T-cell (primary cell): ENCODE measurements at regions not wholly inside any gene's neighbourhood (a gene's known extent, or its start where the extent isn't known, plus 50 kb on each side); places are given as distances from the start of the nearest gene placed in this dataset.
"Not testable (repeated sequence)": the region's sequence is repeated elsewhere in the genome, so short reads cannot be mapped to it uniquely, and the experiment has no call there.

Experiments used
- ATAC-seq, 4 experiments: fragments of 200-7000 bp in 3 of 4; fragments of 150-1000 bp in 1 of 4; cut with Tn5 transposase; replicated peaks in 1 of 4; 1 replicate in 3 of 4; 2 replicates in 1 of 4; pipeline ENCODE4 v1.10.0; 2021; ENCODE audit warnings: moderate library complexity in 3 of 4, mild to moderate bottlenecking in 2 of 4, moderate number of reproducible peaks in 1 of 4
- CTCF ChIA-PET, 2 donors: fragments of 300-600 bp; sonication (Branson Sonifier 250); formaldehyde crosslinking; loops; one replicate each; lab custom pipeline; 2022; ENCODE audit warnings: antibody characterized with exemption in 2 of 2; lab: Charles Lee
- POLR2A ChIA-PET, 2 donors: fragments of 300-600 bp; sonication (Branson Sonifier 250); formaldehyde crosslinking; loops; one replicate each; lab custom pipeline; 2022; ENCODE audit warnings: antibody characterized with exemption in 2 of 2; lab: Charles Lee
- DNase-seq, 35 experiments: peaks; one replicate each; pipeline versions ENCODE4 v3.0.0 to v3.0.0-alpha.2; 2013 to 2023
- H3K27ac ChIP-seq: one replicate; pipeline ENCODE4 v1.5.1; 2013; ENCODE audit warnings: low read length
- H3K27me3 ChIP-seq, 2 experiments: replicated peaks in 1 of 2; 1 replicate in 1 of 2; 2 replicates in 1 of 2; pipeline versions ENCODE4 v1.6.1 to v1.7.0; 2013; ENCODE audit warnings: low read length in 1 of 2, mixed read lengths in 1 of 2; ENCODE audit not compliant: control insufficient read depth in 2 of 2, insufficient read depth in 2 of 2; ENCODE audit errors: extremely low read depth in 1 of 2
- H3K36me3 ChIP-seq, 2 donors: 1 replicate in 1 of 2; 2 replicates in 1 of 2; pipeline versions ENCODE4 v1.6.1 to v1.7.0; 2013; ENCODE audit warnings: low read length in 1 of 2; ENCODE audit not compliant: control insufficient read depth in 2 of 2, insufficient read depth in 1 of 2; ENCODE audit errors: extremely low read depth in 1 of 2
- H3K4me1 ChIP-seq, 2 experiments: 1 replicate in 1 of 2; 2 replicates in 1 of 2; pipeline versions ENCODE4 v1.6.1 to v1.7.0; 2013; ENCODE audit warnings: low read length in 2 of 2, mixed read lengths in 1 of 2; ENCODE audit not compliant: insufficient read depth in 2 of 2, control insufficient read depth in 1 of 2; ENCODE audit errors: extremely low read depth in 1 of 2
- H3K4me3 ChIP-seq, 2 donors: 1 replicate in 1 of 2; 2 replicates in 1 of 2; pipeline versions ENCODE4 v1.5.1 to v1.7.0; 2013; ENCODE audit warnings: mild to moderate bottlenecking in 2 of 2, low read length in 1 of 2, moderate library complexity in 1 of 2; ENCODE audit not compliant: control insufficient read depth in 1 of 2; ENCODE audit errors: extremely low read depth in 1 of 2
- H3K9me3 ChIP-seq: 2 replicates; pipeline ENCODE4 v1.7.0; 2013
- H3K27ac Mint-ChIP-seq, 2 donors: one replicate each; pipeline ENCODE4 v1.8.0; 2020 to 2021; ENCODE audit warnings: mild to moderate bottlenecking in 2 of 2, mixed read lengths in 2 of 2
- H3K27me3 Mint-ChIP-seq, 2 donors: one replicate each; pipeline ENCODE4 v1.8.0; 2021 to 2022; ENCODE audit warnings: mixed read lengths in 2 of 2
- H3K36me3 Mint-ChIP-seq: one replicate; pipeline ENCODE4 v1.8.0; 2021; ENCODE audit warnings: mixed read lengths
- H3K4me1 Mint-ChIP-seq, 3 donors: one replicate each; pipeline ENCODE4 v1.8.0; 2020 to 2022; ENCODE audit warnings: mixed read lengths in 3 of 3, mild to moderate bottlenecking in 1 of 3
- H3K4me3 Mint-ChIP-seq, 3 donors: one replicate each; pipeline ENCODE4 v1.8.0; 2020 to 2022; ENCODE audit warnings: mild to moderate bottlenecking in 3 of 3, mixed read lengths in 3 of 3, moderate library complexity in 3 of 3
- H3K9me3 Mint-ChIP-seq, 3 donors: one replicate each; pipeline ENCODE4 v1.8.0; 2020 to 2022; ENCODE audit warnings: mixed read lengths in 3 of 3
- WGBS: methylation state at CpG from one replicate; pipeline ENCODE4 v1.1.5; 2013; ENCODE audit warnings: missing lambda C conversion rate; ENCODE audit not compliant: insufficient coverage; 5-methylcytosine and 5-hydroxymethylcytosine counted together

GRCh38 chr6:144435602-144436426 is 150.7 kb downstream of the UTRN start:
- Mint-ChIP-seq H3K36me3 (peaks cover 71% of the 10 kb centered on the region), H3K4me3 (no peak overlapping the region), H3K27ac (peak overlapping the region in 1 of 2 donors; percentile 32), H3K9me3 (peaks cover 0 to 6% (median 5%) of the 10 kb centered on the region in 3 donors), H3K27me3 (no peaks in the 10 kb centered on the region), H3K4me1 (peaks cover 0 to 4% (median 3%) of the 10 kb centered on the region in 3 donors)
- Histone ChIP-seq H3K27me3 (no peaks in the 10 kb centered on the region), H3K27ac (no peak overlapping the region), H3K36me3 (peaks cover 3 to 74% of the 10 kb centered on the region in 2 donors), H3K4me1 (no peaks in the 10 kb centered on the region), H3K4me3 (no peak overlapping the region), H3K9me3 (no peaks in the 10 kb centered on the region)
- ChIA-PET CTCF (interaction anchor here in 1 of 2 donors (1.0 kb wide), 1 partner anchor 39 kb away, joined by 3 read pairs; no protein-coding TSS in a partner anchor), POLR2A (no interaction called here)
- WGBS, result 100% methylated on average over 4 of the region's 5 CpGs
- DNase-seq (no peak), ATAC-seq (no peak)

- peaks cover 72% of the 10 kb centered on the region for H3K36me3 Mint-ChIP-seq
- ATAC-seq (no peak), DNase-seq (no peak)
- peaks cover 13 to 75% of the 10 kb centered on the region in 2 donors for H3K36me3 ChIP-seq
- peaks cover 0 to 11% (median 9%) of the 10 kb centered on the region in 3 donors for H3K9me3 Mint-ChIP-seq
- no peaks in the 10 kb centered on the region for H3K27me3 ChIP-seq
- no CpG with 5 or more reads among the region's 4 CpGs for WGBS
- no peaks in the 10 kb centered on the region for H3K9me3 ChIP-seq
- ChIA-PET POLR2A (no interaction called here), CTCF (interaction anchor here in 1 of 2 donors (0.6 kb wide), 1 partner anchor 54 kb away, joined by 4 read pairs; no protein-coding TSS in a partner anchor)
- no peak overlapping the region for H3K4me3 ChIP-seq
- peaks cover 0 to 4% (median 3%) of the 10 kb centered on the region in 3 donors for H3K4me1 Mint-ChIP-seq
- no peaks in the 10 kb centered on the region for H3K27me3 Mint-ChIP-seq
- H3K27ac ChIP-seq, result no peak overlapping the region
- no peaks in the 10 kb centered on the region for H3K4me1 ChIP-seq
- H3K27ac Mint-ChIP-seq, result no peak overlapping the region
- no peak overlapping the region for H3K4me3 Mint-ChIP-seq
Observed at GRCh38 chr6:144437105-144437504, 152.0 kb downstream of the UTRN start.

GRCh38 chr6:144438103-144438502 is 153.0 kb downstream of the UTRN start:
- WGBS, result no CpG with 5 or more reads among the region's 1 CpG
- H3K9me3 ChIP-seq, result no peaks in the 10 kb centered on the region
- CTCF ChIA-PET, result interaction anchor here in 1 of 2 donors (0.6 kb wide), 1 partner anchor 288 kb away, joined by 3 read pairs; the partner anchor contains the start of gene STX11
- POLR2A ChIA-PET, result interaction anchor here in 1 of 2 donors (0.7 kb wide), 1 partner anchor 314 kb away, joined by 3 read pairs; no protein-coding TSS in a partner anchor
- Mint-ChIP-seq H3K4me3 (no peak overlapping the region), H3K36me3 (peaks cover 73% of the 10 kb centered on the region), H3K4me1 (peaks cover 0 to 4% (median 2%) of the 10 kb centered on the region in 3 donors), H3K9me3 (peaks cover 0 to 11% (median 9%) of the 10 kb centered on the region in 3 donors), H3K27ac (no peak overlapping the region), H3K27me3 (no peaks in the 10 kb centered on the region)
- H3K27me3 ChIP-seq, result no peaks in the 10 kb centered on the region
- peaks cover 13 to 79% of the 10 kb centered on the region in 2 donors for H3K36me3 ChIP-seq
- DNase-seq, result no peak
- no peak overlapping the region for H3K27ac ChIP-seq
- no peak for ATAC-seq
- H3K4me3 ChIP-seq, result no peak overlapping the region
- H3K4me1 ChIP-seq, result no peaks in the 10 kb centered on the region

- H3K27me3 Mint-ChIP-seq, result no peaks in the 10 kb centered on the region
- Histone ChIP-seq H3K9me3 (no peaks in the 10 kb centered on the region), H3K36me3 (peaks cover 13 to 79% of the 10 kb centered on the region in 2 donors), H3K4me3 (no peak overlapping the region), H3K27ac (no peak overlapping the region), H3K4me1 (no peaks in the 10 kb centered on the region), H3K27me3 (no peaks in the 10 kb centered on the region)
- no peak for ATAC-seq
- H3K27ac Mint-ChIP-seq, result no peak overlapping the region
- peaks cover 74% of the 10 kb centered on the region for H3K36me3 Mint-ChIP-seq
- 100% methylated on average over 2 of the region's 4 CpGs for WGBS
- peaks cover 0 to 11% (median 9%) of the 10 kb centered on the region in 3 donors for H3K9me3 Mint-ChIP-seq
- H3K4me1 Mint-ChIP-seq, result peaks cover 0 to 4% (median 2%) of the 10 kb centered on the region in 3 donors
- DNase-seq, result no peak
- H3K4me3 Mint-ChIP-seq, result no peak overlapping the region
- POLR2A ChIA-PET, result no interaction called here
- CTCF ChIA-PET, result no interaction called here
Observed at GRCh38 chr6:144439016-144439415, 153.9 kb downstream of the UTRN start.

- POLR2A ChIA-PET, result interaction anchor here in 1 of 2 donors (0.6 kb wide), 1 partner anchor 11 kb away, joined by 4 read pairs; no protein-coding TSS in a partner anchor
- H3K27ac Mint-ChIP-seq, H3K27ac ChIP-seq, H3K9me3 ChIP-seq, H3K4me1 Mint-ChIP-seq, H3K4me3 Mint-ChIP-seq, H3K27me3 Mint-ChIP-seq, DNase-seq, H3K4me1 ChIP-seq, CTCF ChIA-PET, H3K27me3 ChIP-seq, ATAC-seq: not testable (repeated sequence)
- 100% methylated on average over 2 of the region's 3 CpGs for WGBS
- H3K4me3 ChIP-seq, result peak overlapping the region in 1 of 2 donors; percentile 15
- H3K36me3 Mint-ChIP-seq, result peaks cover 68% of the 10 kb centered on the region
- H3K36me3 ChIP-seq, result peaks cover 10 to 83% of the 10 kb centered on the region in 2 donors
- H3K9me3 Mint-ChIP-seq, result peaks cover 0 to 11% (median 9%) of the 10 kb centered on the region in 3 donors
Observed at GRCh38 chr6:144441801-144442200, 156.7 kb downstream of the UTRN start.

GRCh38 chr6:144443157-144443556 is 158.0 kb downstream of the UTRN start:
- H3K27ac Mint-ChIP-seq, result no peak overlapping the region
- no peaks in the 10 kb centered on the region for H3K4me1 Mint-ChIP-seq
- no peak for ATAC-seq
- H3K36me3 ChIP-seq, result peaks cover 10 to 82% of the 10 kb centered on the region in 2 donors
- H3K9me3 ChIP-seq, result no peaks in the 10 kb centered on the region
- H3K27me3 Mint-ChIP-seq, result no peaks in the 10 kb centered on the region
- no peak for DNase-seq
- no peak overlapping the region for H3K4me3 ChIP-seq
- H3K36me3 Mint-ChIP-seq, result peaks cover 65% of the 10 kb centered on the region
- no peaks in the 10 kb centered on the region for H3K27me3 ChIP-seq
- ChIA-PET CTCF (interaction anchor here in 1 of 2 donors (0.6 to 0.7 kb wide), 2 partner anchors 202 to 860 kb away, joined by 3 read pairs; no protein-coding TSS in a partner anchor), POLR2A (interaction anchor here (0.6 kb wide), 2 partner anchors 83 to 349 kb away, joined by 3 to 8 read pairs; no protein-coding TSS in a partner anchor)
- no peak overlapping the region for H3K4me3 Mint-ChIP-seq
- H3K4me1 ChIP-seq, result no peaks in the 10 kb centered on the region
- no peak overlapping the region for H3K27ac ChIP-seq
- WGBS, result 94% methylated on average over 2 of the region's 2 CpGs
- peaks cover 0 to 11% (median 9%) of the 10 kb centered on the region in 3 donors for H3K9me3 Mint-ChIP-seq
